Neuron (in vitro differentiated cells): ENCODE measurements at regions not wholly inside any gene's neighbourhood (a gene's known extent, or its start where the extent isn't known, plus 50 kb on each side); places are given as distances from the start of the nearest gene placed in this dataset.
"Not testable (repeated sequence)": the region's sequence is repeated elsewhere in the genome, so short reads cannot be mapped to it uniquely, and the experiment has no call there.

Experiments
- H2AFZ ChIP-seq: one replicate; pipeline ENCODE4 v1.6.1; 2013; ENCODE audit warnings: low read depth, mild to moderate bottlenecking, inconsistent platforms, low read length, moderate library complexity
- H3K27me3 ChIP-seq: one replicate; pipeline ENCODE4 v1.6.1; 2013; ENCODE audit warnings: low read length; ENCODE audit not compliant: insufficient read depth
- H3K36me3 ChIP-seq: one replicate; pipeline ENCODE4 v1.6.1; 2013; ENCODE audit warnings: low read length; ENCODE audit not compliant: insufficient read depth
- H3K4me1 ChIP-seq: one replicate; pipeline ENCODE4 v1.6.1; 2013; ENCODE audit warnings: low read length; ENCODE audit not compliant: insufficient read depth
- H3K4me3 ChIP-seq: 2 replicates; pipeline ENCODE4 v1.5.1; 2013; ENCODE audit warnings: mild to moderate bottlenecking, low read length, moderate library complexity
- H3K9me3 ChIP-seq: one replicate; pipeline ENCODE4 v1.6.1; 2013; ENCODE audit warnings: low read length

DNA sequence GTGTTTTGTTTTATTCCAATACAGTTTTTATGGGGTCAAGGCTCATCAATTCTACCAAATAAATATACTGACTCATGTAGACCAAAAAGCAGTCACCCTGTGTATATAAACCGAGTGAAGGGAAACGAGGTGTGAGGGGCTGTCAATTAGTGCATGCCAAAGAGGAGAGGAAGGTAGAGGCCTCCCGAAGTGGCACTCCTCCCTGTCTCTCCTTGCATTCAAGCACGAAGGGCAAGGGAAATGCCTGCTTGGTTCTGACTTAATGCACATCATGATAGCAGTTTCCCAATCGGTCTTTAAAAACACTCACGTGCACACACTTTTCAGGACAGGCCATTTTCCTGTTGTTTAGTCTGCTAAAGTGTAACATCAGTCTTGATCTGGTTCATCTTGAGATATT, 125.6 kb upstream of the SLCO6A1 start:
- no peak overlapping the region for H3K4me3 ChIP-seq
- H3K9me3 ChIP-seq: no peaks in the 10 kb centered on the region

GRCh38 chr5:102625468-102625867, 126.7 kb upstream of the SLCO6A1 start:
- Histone ChIP-seq H2AFZ (no peak overlapping the region), H3K36me3 (no peaks in the 10 kb centered on the region), H3K9me3 (no peaks in the 10 kb centered on the region), H3K27me3 (no peaks in the 10 kb centered on the region), H3K4me1 (peaks cover 20% of the 10 kb centered on the region), H3K4me3 (no peak overlapping the region)

More for the DNA sequence above, 125.6 kb upstream of the SLCO6A1 start:
- Histone ChIP-seq H3K36me3 (no peaks in the 10 kb centered on the region), H3K4me1 (peaks cover 20% of the 10 kb centered on the region), H2AFZ (no peak overlapping the region), H3K27me3 (no peaks in the 10 kb centered on the region)

- Histone ChIP-seq H3K27me3 (no peaks in the 10 kb centered on the region), H3K4me1 (peaks cover 20% of the 10 kb centered on the region), H3K9me3 (no peaks in the 10 kb centered on the region), H3K36me3 (no peaks in the 10 kb centered on the region), H3K4me3 (no peak overlapping the region), H2AFZ (no peak overlapping the region)
Observed at GRCh38 chr5:102625928-102626327, 127.1 kb upstream of the SLCO6A1 start.

- no peak overlapping the region for H2AFZ ChIP-seq
- no peaks in the 10 kb centered on the region for H3K9me3 ChIP-seq
- H3K36me3 ChIP-seq: no peaks in the 10 kb centered on the region
- H3K27me3 ChIP-seq: no peaks in the 10 kb centered on the region
- no peak overlapping the region for H3K4me3 ChIP-seq
- H3K4me1 ChIP-seq: peaks cover 16% of the 10 kb centered on the region
Observed at GRCh38 chr5:102627315-102627714, 127.8 kb upstream of the PAM start.

- Histone ChIP-seq H3K27me3 (no peaks in the 10 kb centered on the region), H3K4me1 (peaks cover 8% of the 10 kb centered on the region), H3K4me3 (no peak overlapping the region), H3K9me3 (no peaks in the 10 kb centered on the region), H2AFZ (no peak overlapping the region), H3K36me3 (no peaks in the 10 kb centered on the region)
Observed at GRCh38 chr5:102628441-102629175, 126.5 kb upstream of the PAM start.

- Histone ChIP-seq H2AFZ (no peak overlapping the region), H3K4me1 (no peaks in the 10 kb centered on the region), H3K36me3 (no peaks in the 10 kb centered on the region), H3K9me3 (peaks cover 2% of the 10 kb centered on the region), H3K4me3 (no peak overlapping the region), H3K27me3 (no peaks in the 10 kb centered on the region)
Observed at GRCh38 chr5:102629827-102630605, 125.1 kb upstream of the PAM start.

- H3K9me3 ChIP-seq, H3K36me3 ChIP-seq, H3K4me3 ChIP-seq, H2AFZ ChIP-seq, H3K27me3 ChIP-seq, H3K4me1 ChIP-seq: not testable (repeated sequence)
Observed at GRCh38 chr5:102635399-102635798, 119.7 kb upstream of the PAM start.

DNA sequence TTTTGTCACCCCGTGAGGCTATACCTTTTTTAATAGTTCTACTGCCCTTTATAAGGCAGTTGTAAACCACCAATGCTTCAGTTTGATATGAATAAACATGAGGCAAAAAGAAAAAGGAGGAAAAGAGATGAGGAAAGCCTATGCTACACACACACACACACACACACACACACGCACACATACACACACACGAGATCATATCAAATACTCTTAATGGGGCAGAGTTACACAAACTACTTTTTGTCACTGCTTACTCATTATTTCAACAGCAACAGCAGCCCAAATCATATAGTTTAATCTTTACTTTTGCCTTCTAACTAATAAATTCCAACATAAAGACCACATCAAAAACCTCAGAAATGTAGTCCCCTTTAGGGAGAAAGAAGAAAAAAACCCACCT, 116.8 kb upstream of the PAM start:
- H2AFZ ChIP-seq: no peak overlapping the region
- no peak overlapping the region for H3K4me3 ChIP-seq
- H3K9me3 ChIP-seq: peaks cover 4% of the 10 kb centered on the region
- H3K4me1 ChIP-seq: no peaks in the 10 kb centered on the region
- no peaks in the 10 kb centered on the region for H3K36me3 ChIP-seq
- no peaks in the 10 kb centered on the region for H3K27me3 ChIP-seq

DNA sequence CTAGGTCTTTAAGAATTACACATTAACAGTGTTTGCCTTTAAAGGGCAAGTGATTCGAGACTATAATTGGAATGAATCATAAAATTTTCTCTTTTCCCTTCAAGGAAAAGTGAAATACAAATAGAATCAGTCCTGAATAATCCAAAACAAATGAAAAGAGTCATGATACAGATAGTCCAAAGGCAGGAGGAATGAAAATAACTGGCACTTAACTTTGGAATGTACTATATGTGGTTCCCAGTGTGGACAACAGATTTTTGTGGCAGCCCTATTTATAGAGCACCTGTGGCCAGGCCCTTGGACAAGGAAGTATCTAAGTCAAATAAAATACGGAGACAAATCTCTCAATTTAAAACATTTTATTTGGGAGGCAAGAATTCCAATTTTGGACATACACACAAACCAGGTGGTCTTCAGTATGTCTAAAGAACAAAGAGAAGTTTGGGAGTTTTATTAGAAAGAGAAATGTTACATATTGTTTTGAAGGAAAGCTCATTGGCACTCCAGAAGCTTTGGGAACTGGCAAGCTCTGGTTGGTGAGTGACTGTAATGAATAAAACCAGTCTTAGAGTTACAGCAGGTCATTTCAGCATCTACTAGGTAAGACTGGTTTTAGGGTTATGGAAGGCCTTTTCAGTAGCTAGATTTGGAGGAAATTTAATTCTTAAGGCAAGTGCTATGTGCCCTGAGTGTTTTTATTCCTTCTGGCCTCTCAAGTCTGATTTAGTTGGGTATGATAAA, 116.0 kb upstream of the PAM start:
- Histone ChIP-seq H3K36me3 (no peaks in the 10 kb centered on the region), H3K27me3 (no peaks in the 10 kb centered on the region)

DNA sequence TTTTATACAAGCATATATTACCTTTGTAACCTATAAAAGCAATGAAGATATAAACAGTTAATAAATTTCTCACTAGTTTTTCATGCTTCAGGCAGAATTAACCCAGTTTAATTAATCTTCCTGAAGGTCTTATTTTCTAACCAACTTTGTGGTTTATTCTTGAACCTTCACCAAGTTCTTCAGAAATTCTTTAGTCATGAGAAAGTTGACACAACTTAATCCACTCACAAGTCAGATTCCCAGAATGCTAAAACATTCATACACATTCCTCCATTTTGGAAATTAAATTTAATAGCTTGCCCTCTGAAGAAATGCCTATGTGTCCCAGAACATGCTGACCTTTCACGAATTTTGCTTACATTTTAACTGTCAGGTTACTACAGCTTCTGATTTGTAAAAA, 105.4 kb upstream of the PAM start:
- no peaks in the 10 kb centered on the region for H3K9me3 ChIP-seq
- no peak overlapping the region for H3K4me3 ChIP-seq
- H3K36me3 ChIP-seq: no peaks in the 10 kb centered on the region
- no peaks in the 10 kb centered on the region for H3K27me3 ChIP-seq
- no peak overlapping the region for H2AFZ ChIP-seq
- no peaks in the 10 kb centered on the region for H3K4me1 ChIP-seq

More for the DNA sequence above, 116.0 kb upstream of the PAM start:
- no peak overlapping the region for H3K4me3 ChIP-seq
- peaks cover 2% of the 10 kb centered on the region for H3K9me3 ChIP-seq
- H2AFZ ChIP-seq: no peak overlapping the region
- no peaks in the 10 kb centered on the region for H3K4me1 ChIP-seq

DNA sequence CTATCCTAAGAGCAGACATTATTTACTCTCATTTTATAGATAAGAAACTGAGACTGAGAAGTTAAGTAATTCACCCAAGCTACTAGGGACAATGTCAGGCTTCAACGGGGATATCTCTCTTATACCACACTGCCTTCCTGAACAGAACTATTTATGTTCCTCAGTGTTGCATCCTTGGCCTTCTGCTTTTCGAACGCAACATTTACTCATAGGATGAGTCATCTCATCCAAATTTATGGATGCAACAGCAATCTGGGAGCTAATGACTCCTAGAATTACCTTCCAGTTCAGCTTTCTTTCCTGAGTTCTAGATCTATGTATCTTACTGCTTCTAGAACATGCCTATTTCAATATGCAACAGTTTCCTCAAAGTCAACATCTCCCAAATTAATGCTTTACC, 103.6 kb upstream of the PAM start:
- Histone ChIP-seq H3K4me3 (no peak overlapping the region), H3K27me3 (no peaks in the 10 kb centered on the region), H3K4me1 (no peaks in the 10 kb centered on the region), H3K36me3 (no peaks in the 10 kb centered on the region), H2AFZ (no peak overlapping the region), H3K9me3 (no peaks in the 10 kb centered on the region)

GRCh38 chr5:102654559-102655349, 100.4 kb upstream of the PAM start:
- no peaks in the 10 kb centered on the region for H3K27me3 ChIP-seq
- no peaks in the 10 kb centered on the region for H3K36me3 ChIP-seq
- no peaks in the 10 kb centered on the region for H3K9me3 ChIP-seq
- H3K4me3 ChIP-seq: no peak overlapping the region
- no peak overlapping the region for H2AFZ ChIP-seq
- no peaks in the 10 kb centered on the region for H3K4me1 ChIP-seq
